GM23338 (cell line): ENCODE measurements at regions not wholly inside any gene's neighbourhood (a gene's known extent, or its start where the extent isn't known, plus 50 kb on each side); places are given as distances from the start of the nearest gene placed in this dataset.

Source experiments
- ATAC-seq: fragments of 200-7000 bp; cut with Tn5 transposase; 3 replicates; pipeline ENCODE4 v1.9.1; 2020
- DNase-seq: peaks from one replicate; pipeline ENCODE4 v3.0.0-alpha.2; 2015; ENCODE audit warnings: low spot score
- H2AFZ ChIP-seq: fragments of 200-600 bp; sonication (generic); 2 replicates; pipeline ENCODE4 v1.8.0; 2016; ENCODE audit warnings: antibody characterized with exemption, mild to moderate bottlenecking, moderate library complexity
- H3F3A ChIP-seq: fragments of 200-600 bp; sonication (generic); replicated peaks from 2 replicates; pipeline ENCODE4 v1.8.0; 2017; ENCODE audit warnings: antibody characterized with exemption, mixed run types, low read depth
- H3K27ac ChIP-seq: fragments of 200-600 bp; sonication (generic); 2 replicates; pipeline ENCODE4 v1.6.1; 2016; ENCODE audit warnings: low read depth
- H3K27me3 ChIP-seq: fragments of 200-600 bp; sonication (generic); 2 replicates; pipeline ENCODE4 v1.8.0; 2016; ENCODE audit warnings: mild to moderate bottlenecking, mixed run types, moderate library complexity; ENCODE audit not compliant: insufficient read depth
- H3K36me3 ChIP-seq: fragments of 200-600 bp; sonication (generic); 2 replicates; pipeline ENCODE4 v1.8.0; 2016; ENCODE audit warnings: mild to moderate bottlenecking; ENCODE audit not compliant: insufficient read depth
- H3K4me1 ChIP-seq: fragments of 200-600 bp; sonication (generic); 2 replicates; pipeline ENCODE4 v1.8.0; 2016; ENCODE audit warnings: mild to moderate bottlenecking, moderate library complexity; ENCODE audit not compliant: insufficient read depth
- H3K4me2 ChIP-seq: fragments of 200-600 bp; sonication (generic); 2 replicates; pipeline ENCODE4 v1.7.1; 2017; ENCODE audit warnings: mixed run types
- H3K4me3 ChIP-seq: fragments of 200-600 bp; sonication (generic); 2 replicates; pipeline ENCODE4 v1.6.1; 2016; ENCODE audit warnings: mixed run types
- H3K79me2 ChIP-seq: fragments of 200-600 bp; sonication (generic); replicated peaks from 2 replicates; pipeline ENCODE4 v1.8.0; 2017; ENCODE audit warnings: mild to moderate bottlenecking; ENCODE audit not compliant: insufficient read depth
- H3K9me2 ChIP-seq: fragments of 200-600 bp; sonication (generic); 2 replicates; pipeline ENCODE4 v1.8.0; 2017; ENCODE audit not compliant: insufficient read depth
- H4K20me1 ChIP-seq: fragments of 200-600 bp; sonication (generic); replicated peaks from 2 replicates; pipeline ENCODE4 v1.8.0; 2017; ENCODE audit warnings: mild to moderate bottlenecking; ENCODE audit not compliant: insufficient read depth
- H3K27ac Mint-ChIP-seq: 2 replicates; pipeline ENCODE4 v1.8.0; 2020; ENCODE audit warnings: inconsistent platforms, mild to moderate bottlenecking, moderate library complexity, mixed read lengths
- H3K27me3 Mint-ChIP-seq: 3 replicates; pipeline ENCODE4 v1.8.0; 2022; ENCODE audit warnings: low read depth, mild to moderate bottlenecking, moderate library complexity, mixed read lengths, inconsistent platforms; ENCODE audit not compliant: insufficient read depth, poor library complexity
- H3K36me3 Mint-ChIP-seq: 3 replicates; pipeline ENCODE4 v1.8.0; 2021; ENCODE audit warnings: low read depth, mild to moderate bottlenecking, inconsistent platforms, moderate library complexity, mixed read lengths
- H3K4me1 Mint-ChIP-seq: 3 replicates; pipeline ENCODE4 v1.8.0; 2020; ENCODE audit warnings: mild to moderate bottlenecking, inconsistent platforms, mixed read lengths
- H3K4me3 Mint-ChIP-seq: 3 replicates; pipeline ENCODE4 v1.8.0; 2021; ENCODE audit warnings: moderate library complexity, mild to moderate bottlenecking, inconsistent platforms, mixed read lengths
- H3K9me3 Mint-ChIP-seq: 3 replicates; pipeline ENCODE4 v1.8.0; 2020; ENCODE audit warnings: moderate library complexity, mild to moderate bottlenecking, inconsistent platforms, mixed read lengths
- CREB1 ChIP-seq: fragments of 250-450 bp; sonication (Bioruptor Pico); IDR thresholded peaks from 2 replicates; pipeline ENCODE4 v1.5.0; 2020; ENCODE audit warnings: low read depth, mild to moderate bottlenecking, moderate library complexity
- NANOG ChIP-seq: IDR thresholded peaks from 2 replicates; pipeline ENCODE4 v1.6.1; 2016; ENCODE audit warnings: antibody characterized with exemption, borderline replicate concordance
- TF ChIP-seq, protein P1 (sequence below): IDR thresholded peaks from 2 replicates; pipeline ENCODE4 v1.6.1; 2016; ENCODE audit warnings: antibody characterized with exemption
- TF ChIP-seq, protein P2 (sequence below): IDR thresholded peaks from one replicate; pipeline ENCODE4 v1.6.1; 2018; ENCODE audit warnings: antibody characterized with exemption; ENCODE audit not compliant: unreplicated experiment

DNA sequence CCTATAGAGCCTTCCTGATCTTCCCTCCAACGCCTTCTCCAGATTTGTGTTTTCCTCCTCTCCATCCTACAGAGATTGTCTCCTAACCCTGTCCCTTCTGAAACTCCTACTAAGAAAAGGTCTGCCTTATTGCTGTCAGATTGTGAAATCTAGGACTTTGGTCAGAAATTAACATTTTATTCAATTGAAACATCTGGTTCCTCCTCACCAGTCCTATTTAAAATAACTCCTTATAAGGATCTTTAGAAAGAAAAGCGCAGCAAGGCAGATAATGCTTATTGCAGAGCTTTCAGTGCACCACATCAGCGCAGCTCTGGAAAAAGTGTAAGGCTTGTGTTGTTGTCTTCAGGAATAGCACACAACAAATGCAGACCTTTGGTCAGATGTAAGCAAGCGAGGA lies 477.8 kb upstream of the CHST9 start (continued):
- TF ChIP-seq CREB1 (CRISPR knock-in tag) = no peak

DNA sequence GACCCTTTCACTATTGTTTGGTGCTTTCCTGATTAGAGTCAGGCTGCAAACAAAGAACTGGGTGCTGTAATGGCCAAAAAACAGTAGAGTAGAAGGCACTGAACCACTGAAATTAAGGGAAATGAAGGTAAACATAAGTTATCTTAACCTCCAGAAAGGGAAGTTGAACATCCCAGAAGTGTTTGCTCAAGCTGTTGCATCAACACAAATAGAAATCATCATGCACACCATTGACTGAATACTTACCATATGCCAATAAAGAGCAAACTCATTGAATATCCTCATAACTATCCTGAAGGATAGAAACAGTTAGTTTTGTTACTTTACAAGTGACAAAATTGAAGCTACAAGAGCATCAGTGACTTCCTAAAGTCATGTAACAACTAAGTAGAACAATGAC lies 477.4 kb upstream of the CHST9 start:
- peaks cover 39% of the 10 kb centered on the region for H3K4me1 Mint-ChIP-seq
- H3K27ac ChIP-seq = peak overlapping the region; percentile 59; the same call in 1 of the 2 replicates

DNA sequence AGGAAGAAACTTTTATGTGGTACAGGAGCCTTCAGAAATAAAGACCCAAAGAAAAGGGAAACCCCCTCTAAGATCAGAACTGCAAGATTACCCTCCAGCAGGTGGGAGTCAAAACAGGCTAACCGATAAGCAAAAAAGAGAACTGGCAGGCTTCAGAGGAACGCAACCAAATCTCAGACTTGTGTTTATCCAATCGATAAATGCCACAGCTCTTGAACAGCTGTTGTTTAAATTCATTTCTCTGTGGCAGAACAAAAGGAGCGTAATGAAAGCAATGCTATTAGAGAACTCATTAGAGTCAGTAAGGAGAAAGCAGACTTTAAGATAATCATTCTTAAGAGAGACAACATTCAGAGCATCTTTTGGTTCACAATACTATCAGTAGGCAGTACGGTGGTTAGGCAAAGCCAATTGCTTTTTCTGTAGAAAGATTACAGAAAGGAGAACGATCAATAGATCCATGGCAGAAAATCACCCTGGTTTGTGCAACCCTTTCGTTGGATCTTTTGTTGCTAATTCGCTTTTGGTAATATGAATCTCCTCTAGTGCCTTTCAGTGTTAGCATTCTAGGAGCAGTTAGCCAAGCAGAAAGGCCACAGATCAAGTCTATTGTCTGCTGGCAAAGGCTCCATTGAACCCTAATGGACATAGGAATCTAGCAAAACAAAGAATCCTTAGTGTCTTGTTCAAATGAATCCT lies 476.4 kb upstream of the CHST9 start:
- H3K4me3 Mint-ChIP-seq = no peak overlapping the region
- Histone ChIP-seq H3K27me3 (no peaks in the 10 kb centered on the region), H3K9me2 (no peaks in the 10 kb centered on the region), H3K4me2 (peak overlapping the region; percentile 22; the same call in 1 of the 2 replicates), H3K27ac (peak overlapping the region; percentile 59; the same call in 1 of the 2 replicates), H3F3A (no peaks in the 10 kb centered on the region), H3K4me3 (no peak overlapping the region), H4K20me1 (no peaks in the 10 kb centered on the region), H3K79me2 (no peaks in the 10 kb centered on the region), H2AFZ (peak overlapping the region; percentile 52), H3K4me1 (peaks cover 37% of the 10 kb centered on the region), H3K36me3 (no peaks in the 10 kb centered on the region)
- no peaks in the 10 kb centered on the region for H3K27me3 Mint-ChIP-seq
- no peak overlapping the region; the same call in 1 of the 2 replicates for H3K27ac Mint-ChIP-seq
- ATAC-seq (peak; percentile 73), DNase-seq (peak; percentile 43)
- no peaks in the 10 kb centered on the region for H3K36me3 Mint-ChIP-seq
- H3K9me3 Mint-ChIP-seq = no peaks in the 10 kb centered on the region
- peaks cover 33% of the 10 kb centered on the region for H3K4me1 Mint-ChIP-seq
- TF ChIP-seq, protein P1, sequence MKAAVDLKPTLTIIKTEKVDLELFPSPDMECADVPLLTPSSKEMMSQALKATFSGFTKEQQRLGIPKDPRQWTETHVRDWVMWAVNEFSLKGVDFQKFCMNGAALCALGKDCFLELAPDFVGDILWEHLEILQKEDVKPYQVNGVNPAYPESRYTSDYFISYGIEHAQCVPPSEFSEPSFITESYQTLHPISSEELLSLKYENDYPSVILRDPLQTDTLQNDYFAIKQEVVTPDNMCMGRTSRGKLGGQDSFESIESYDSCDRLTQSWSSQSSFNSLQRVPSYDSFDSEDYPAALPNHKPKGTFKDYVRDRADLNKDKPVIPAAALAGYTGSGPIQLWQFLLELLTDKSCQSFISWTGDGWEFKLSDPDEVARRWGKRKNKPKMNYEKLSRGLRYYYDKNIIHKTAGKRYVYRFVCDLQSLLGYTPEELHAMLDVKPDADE = no peak
- TF ChIP-seq, protein P2, sequence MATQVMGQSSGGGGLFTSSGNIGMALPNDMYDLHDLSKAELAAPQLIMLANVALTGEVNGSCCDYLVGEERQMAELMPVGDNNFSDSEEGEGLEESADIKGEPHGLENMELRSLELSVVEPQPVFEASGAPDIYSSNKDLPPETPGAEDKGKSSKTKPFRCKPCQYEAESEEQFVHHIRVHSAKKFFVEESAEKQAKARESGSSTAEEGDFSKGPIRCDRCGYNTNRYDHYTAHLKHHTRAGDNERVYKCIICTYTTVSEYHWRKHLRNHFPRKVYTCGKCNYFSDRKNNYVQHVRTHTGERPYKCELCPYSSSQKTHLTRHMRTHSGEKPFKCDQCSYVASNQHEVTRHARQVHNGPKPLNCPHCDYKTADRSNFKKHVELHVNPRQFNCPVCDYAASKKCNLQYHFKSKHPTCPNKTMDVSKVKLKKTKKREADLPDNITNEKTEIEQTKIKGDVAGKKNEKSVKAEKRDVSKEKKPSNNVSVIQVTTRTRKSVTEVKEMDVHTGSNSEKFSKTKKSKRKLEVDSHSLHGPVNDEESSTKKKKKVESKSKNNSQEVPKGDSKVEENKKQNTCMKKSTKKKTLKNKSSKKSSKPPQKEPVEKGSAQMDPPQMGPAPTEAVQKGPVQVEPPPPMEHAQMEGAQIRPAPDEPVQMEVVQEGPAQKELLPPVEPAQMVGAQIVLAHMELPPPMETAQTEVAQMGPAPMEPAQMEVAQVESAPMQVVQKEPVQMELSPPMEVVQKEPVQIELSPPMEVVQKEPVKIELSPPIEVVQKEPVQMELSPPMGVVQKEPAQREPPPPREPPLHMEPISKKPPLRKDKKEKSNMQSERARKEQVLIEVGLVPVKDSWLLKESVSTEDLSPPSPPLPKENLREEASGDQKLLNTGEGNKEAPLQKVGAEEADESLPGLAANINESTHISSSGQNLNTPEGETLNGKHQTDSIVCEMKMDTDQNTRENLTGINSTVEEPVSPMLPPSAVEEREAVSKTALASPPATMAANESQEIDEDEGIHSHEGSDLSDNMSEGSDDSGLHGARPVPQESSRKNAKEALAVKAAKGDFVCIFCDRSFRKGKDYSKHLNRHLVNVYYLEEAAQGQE = no peak
- peak; percentile 62; the same call in 1 of the 2 replicates for TF ChIP-seq NANOG

More for the DNA sequence above, 477.4 kb upstream of the CHST9 start:
- Histone ChIP-seq H3K36me3 (no peaks in the 10 kb centered on the region), H3F3A (no peaks in the 10 kb centered on the region), H3K9me2 (no peaks in the 10 kb centered on the region), H3K4me2 (peak overlapping the region; percentile 22; the same call in 1 of the 2 replicates), H3K27me3 (no peaks in the 10 kb centered on the region), H3K79me2 (no peaks in the 10 kb centered on the region), H2AFZ (no peak overlapping the region), H3K4me3 (no peak overlapping the region), H3K4me1 (peaks cover 37% of the 10 kb centered on the region), H4K20me1 (no peaks in the 10 kb centered on the region)
- peaks cover 1% of the 10 kb centered on the region for H3K27me3 Mint-ChIP-seq
- ATAC-seq (no peak), DNase-seq (no peak)
- no peaks in the 10 kb centered on the region for H3K36me3 Mint-ChIP-seq
- no peaks in the 10 kb centered on the region for H3K9me3 Mint-ChIP-seq
- no peak overlapping the region for H3K27ac Mint-ChIP-seq
- TF ChIP-seq, protein P2 = no peak
- no peak overlapping the region for H3K4me3 Mint-ChIP-seq
